HG03159 (cell line): ENCODE measurements at regions not wholly inside any gene's neighbourhood (a gene's known extent, or its start where the extent isn't known, plus 50 kb on each side); places are given as distances from the start of the nearest gene placed in this dataset.
A peak's percentile ranks its signal among the peaks of the same experiment; 100 is the strongest.

ENCODE experiments used
- ATAC-seq: cut with Tn5 transposase; IDR thresholded peaks from one replicate; pipeline ENCODE4 v1.9.1; 2021; ENCODE audit warnings: mild to moderate bottlenecking, moderate library complexity; ENCODE audit not compliant: unreplicated experiment

DNA sequence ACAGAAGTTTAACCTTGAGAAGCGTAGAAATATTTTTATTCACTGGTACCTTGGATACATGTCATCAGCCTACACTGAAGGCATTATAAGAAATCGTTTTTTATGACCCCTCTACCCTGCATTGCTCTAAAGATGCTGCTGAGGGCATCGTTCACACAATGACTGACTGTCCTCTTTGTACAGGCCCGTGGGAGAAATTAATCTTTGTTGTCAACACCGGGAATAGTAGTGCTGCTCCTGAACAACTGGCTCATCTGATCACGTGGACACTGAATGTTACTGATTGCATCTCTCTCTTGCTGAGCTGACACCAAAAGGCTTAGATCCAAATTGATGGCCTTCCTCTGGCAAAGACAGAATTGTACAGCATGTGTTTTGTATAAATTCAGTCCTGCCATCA is 157.1 kb upstream of the SMLR1 start:
- no peak for ATAC-seq

- no peak for ATAC-seq
Observed at GRCh38 chr6:130671119-130671518, 156.1 kb upstream of the SMLR1 start.

- ATAC-seq, result no peak
Observed at GRCh38 chr6:130671577-130671976, 155.6 kb upstream of the SMLR1 start.

DNA sequence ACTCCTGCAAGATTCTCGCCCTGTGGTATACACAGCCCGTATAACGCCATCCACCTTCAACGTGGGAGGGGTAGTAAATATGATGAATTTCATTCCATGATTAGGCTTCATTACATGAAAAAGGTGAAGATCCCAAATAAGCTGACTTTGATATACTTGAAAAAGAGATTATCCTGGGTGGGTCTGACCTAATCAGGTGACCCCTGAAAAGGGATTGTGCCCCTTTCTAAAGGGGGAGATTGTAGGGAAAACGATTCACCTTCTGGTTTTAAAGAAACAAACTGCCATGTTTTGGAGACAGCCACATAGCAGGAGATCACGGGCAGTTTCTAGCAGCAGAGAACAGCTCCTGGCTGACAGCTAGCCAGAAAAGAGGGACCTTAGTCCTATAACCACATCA is 155.1 kb upstream of the SMLR1 start:
- ATAC-seq, result no peak

DNA sequence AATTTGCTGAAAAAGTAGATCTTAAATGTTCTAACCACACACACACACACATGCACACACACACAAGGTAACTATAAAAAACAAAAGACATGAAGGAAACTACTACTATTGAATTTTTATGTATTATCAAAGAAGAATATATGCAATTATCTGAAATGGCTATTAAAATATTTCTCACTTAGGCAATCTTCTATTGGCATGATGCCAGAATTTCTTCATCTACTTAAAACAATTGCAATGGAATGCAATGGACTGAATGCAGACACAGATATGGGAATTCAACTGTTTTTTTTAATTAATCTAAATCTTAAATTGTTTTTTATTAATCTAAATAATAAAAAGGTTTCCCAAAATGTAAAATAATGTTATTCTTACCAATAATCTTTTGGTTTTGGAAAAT is 152.6 kb upstream of the SMLR1 start:
- ATAC-seq, result no peak

DNA sequence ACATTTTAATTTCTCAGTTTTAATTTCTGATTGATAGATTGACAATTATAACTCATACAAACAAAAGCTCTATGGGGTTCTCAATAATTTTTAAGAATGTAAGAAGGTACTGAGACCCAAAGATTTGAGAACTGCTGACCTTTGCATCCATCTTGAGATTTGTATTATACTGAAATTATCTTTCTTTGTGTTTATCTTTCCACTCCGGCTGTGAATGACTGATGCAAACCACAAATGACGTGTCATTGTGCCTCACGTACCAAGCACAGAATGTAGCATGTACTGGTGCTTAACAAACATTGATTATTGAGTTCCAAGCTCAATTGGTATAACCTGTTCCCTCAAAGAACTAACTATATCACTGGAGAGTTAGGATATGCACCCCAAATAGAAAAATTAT is 152.1 kb upstream of the SMLR1 start:
- ATAC-seq, result no peak

DNA sequence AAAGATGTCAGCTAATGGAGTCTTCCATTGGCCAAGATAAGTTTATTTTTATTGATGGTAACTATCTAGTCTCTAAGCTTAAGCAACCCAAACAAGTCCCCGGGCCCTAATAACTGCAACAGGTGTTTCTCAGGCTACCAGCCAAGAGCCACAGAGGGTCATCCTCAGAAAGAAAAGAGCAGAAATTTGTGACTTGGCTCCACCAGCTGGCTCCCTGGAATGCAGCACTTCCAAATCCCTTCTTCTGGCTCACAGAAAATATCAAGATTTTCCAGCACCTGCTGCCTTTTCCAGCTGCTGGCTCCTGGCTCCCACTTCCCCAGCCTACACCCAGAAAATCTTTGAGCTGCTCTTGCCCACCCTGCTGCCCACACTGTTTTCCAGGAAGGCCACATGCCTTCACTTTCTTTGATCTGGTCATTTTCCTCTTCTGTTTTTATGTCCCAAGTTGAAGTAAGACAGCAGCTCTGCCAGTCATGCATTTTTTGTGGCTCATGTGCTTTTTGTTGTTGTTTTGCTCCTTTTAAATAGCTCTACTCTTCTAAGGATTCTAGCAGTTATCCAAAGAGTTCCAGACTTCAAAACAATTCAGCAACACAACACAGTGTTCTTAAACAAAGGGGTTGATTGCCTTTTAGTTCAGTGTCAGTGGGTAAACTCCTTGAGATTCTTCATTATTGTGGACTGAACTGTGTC is 151.0 kb upstream of the SMLR1 start:
- ATAC-seq, result no peak

- ATAC-seq, result no peak
Observed at GRCh38 chr6:130676773-130677144, 150.4 kb upstream of the SMLR1 start.

DNA sequence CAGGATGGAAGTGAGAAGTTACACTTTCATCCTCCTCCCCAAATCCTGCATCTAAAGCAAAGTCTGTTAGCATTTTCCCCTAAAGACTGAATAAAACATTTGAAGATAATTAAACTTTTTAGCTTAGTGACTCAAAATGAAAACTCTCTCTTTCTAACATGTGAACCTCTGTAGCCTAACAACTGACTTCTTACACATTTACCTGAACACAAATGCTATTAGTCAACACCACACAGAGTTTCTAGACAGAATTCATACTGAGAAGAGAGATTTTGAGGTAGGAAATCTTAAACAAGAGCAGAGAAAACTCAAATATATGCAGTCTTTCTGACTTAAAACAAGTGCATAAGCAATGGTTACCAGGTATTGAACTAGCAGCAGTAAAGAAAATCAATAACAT is 149.9 kb upstream of the SMLR1 start:
- no peak for ATAC-seq

DNA sequence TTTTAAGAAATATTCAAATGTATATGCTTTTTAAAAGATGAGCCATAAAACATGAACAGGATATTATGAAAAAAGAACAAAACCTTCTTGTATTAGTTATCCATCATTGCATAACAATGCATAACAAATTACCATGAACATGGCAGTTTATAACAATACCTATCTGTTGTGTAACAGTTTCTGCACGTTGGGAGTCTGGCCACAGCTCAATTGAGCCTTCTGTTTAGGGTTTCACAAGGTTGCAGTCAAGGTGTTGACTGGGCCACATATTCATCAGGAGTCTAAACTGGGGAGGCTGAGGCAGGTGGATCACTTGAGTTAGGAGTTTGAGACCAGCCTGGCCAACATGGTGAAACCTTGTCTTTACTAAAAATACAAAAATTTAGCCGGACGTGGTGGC is 149.4 kb upstream of the SMLR1 start:
- no peak for ATAC-seq

DNA sequence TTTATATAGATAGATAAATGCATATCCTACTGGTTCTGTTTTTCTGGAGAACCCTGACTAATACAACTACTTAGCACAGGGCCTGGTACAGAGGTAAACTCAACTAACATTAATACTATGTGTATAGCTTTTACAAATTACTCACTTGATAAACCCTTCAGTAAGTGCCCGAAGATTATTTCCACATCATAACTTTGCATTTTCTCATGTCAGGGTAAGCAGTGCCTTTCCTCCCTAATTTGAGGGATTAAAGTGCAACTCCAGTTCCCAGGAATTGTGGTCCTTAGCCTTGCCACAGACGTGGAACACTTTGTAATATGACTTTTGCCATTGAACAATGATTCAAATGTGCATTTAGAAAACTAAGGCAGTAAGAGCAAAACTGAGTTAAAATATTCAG is 147.5 kb upstream of the SMLR1 start:
- ATAC-seq, result no peak

- ATAC-seq, result no peak
Observed at GRCh38 chr6:130680116-130680515, 147.1 kb upstream of the SMLR1 start.

DNA sequence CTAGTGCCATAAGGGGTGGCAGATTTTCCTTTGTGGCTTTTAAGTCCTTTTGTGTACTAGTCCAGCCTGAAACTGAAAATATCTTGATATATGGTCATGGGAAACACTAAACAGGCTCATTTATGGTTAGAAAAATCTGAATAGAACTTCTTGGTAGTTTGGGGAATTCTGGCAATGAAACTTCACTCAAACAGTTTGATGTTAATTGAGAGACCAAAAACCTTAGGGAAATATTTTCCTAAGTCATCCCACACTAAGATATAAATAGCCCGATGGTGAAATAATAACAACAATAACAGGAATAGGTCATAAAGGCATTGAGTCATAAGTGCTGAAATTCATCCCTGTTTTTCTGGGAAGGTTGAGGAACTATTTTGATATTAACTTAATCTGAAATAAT is 146.2 kb upstream of the SMLR1 start:
- ATAC-seq, result no peak

GRCh38 chr6:130682066-130682465 is 145.1 kb upstream of the SMLR1 start:
- ATAC-seq, result no peak

DNA sequence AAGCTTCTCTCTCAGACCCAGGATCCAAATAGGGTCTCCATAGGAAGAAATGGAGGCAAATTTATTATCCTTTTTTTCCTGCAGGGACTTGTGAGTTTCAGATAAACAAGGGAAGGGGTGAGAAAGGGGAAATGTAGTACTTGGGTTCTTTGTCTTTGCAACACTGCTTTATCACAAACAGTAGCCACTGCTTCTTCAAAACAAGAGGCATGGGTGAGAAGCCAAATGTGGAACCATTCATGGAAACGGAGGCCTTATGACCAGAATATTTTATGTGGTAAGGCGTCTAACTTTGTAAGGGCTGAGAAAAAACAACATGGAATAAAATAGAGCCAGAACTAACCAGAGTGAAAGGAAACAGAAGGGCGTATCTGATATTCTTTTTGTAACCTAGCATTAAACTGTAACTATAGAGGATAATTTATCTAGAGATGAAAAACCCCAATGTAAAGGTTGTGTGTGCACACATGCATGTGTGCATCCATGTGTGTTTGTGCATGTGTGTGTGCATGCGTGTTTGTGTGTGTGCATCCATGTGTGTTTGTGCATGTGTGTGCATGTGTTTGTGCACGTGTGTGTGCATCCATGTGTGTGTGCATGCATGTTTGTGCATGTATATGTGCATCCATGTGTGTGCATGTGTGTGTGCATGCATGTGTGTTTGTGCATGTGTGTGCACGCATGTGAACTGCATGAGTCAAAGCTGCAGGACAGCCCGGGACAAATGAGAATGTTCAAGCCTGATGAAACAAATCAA is 143.3 kb upstream of the SMLR1 start:
- no peak for ATAC-seq

DNA sequence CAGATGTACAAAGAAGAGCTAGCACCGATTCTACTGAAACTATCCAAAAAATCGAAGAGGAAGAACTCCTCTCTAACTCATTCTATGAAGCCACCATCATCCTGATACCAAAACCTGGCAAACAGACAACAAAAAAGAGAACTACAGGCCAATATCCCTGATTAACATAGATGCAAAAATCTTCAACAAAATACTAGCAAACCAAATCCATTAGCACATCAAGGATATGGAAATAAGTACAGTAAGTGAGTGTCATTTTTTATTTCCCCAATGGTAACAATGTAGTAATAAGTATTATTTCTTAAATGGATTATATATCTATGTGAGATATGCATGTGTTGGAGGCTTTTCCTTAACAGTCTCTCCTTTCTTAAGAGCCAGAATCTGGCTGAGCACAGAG is 134.5 kb upstream of the SMLR1 start:
- no peak for ATAC-seq

- ATAC-seq, result no peak
Observed at GRCh38 chr6:130693944-130694343, 133.3 kb upstream of the SMLR1 start.

GRCh38 chr6:130694606-130695005 is 132.6 kb upstream of the SMLR1 start:
- no peak for ATAC-seq

DNA sequence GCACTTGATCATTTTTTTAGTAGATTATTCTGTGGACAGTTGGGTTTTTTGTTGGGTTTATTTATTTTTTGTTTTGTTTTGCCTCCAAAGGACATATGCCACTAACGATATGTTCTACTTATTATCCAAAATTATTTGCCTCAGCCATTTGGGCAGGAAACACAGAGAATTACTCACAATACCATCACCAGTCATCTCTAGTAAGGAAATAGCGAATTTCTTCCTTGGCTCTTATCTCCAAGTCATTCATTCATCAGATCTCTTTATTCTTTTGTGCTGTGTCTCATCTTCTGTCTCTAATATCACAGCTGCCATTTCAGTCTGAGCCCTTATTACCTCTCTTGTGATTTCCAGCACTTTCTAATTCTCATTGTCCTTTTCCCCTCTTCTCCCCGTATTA is 130.4 kb upstream of the SMLR1 start:
- ATAC-seq, result no peak

GRCh38 chr6:130697271-130697994 is 129.8 kb upstream of the SMLR1 start:
- peak; percentile 33 for ATAC-seq

DNA sequence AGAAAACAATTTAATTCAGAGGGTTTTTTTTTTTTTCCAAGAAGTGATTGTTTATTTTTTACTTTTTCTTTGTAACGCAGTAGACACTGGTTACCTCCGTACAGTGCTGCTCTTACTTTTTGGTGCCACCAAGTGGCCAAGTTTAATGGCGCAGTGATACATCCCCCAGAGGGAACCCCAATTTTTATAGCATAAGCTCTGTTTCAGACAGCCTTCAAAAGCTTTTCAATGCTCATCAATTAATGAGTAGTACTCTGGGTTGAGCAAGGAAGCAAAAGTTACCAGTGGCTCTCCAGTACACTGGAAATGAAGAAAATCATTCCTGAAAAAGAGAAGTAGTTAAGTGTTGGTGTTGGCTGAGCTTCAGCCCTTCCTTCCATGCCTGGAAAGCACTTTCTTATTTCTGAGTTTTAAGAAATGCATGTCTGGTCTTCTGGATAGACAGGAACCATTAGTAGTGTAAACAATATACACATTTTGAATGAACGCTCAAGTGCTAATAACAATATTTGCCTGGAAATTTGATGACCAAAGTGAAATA is 129.1 kb upstream of the SMLR1 start:
- peak; percentile 98 for ATAC-seq

DNA sequence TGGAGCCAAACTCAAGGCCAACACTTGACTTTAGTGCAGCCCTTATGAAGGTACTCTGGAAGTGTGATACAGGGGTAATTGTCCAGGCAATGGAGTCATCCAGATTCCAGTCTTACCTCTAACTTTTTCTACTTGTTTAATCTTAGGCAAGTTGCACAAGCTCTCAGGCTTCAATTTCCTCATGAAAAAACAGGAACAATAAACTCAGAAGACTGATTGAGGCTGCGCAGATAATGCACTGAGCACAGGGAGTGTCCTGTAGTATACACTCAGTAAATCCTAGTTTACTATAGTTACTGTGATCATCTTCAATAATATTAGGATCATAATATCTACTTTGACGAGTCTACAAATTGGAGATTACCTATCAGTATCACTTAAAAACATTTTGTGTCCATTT is 127.5 kb upstream of the SMLR1 start:
- ATAC-seq, result no peak
